Keratinocyte (primary cell): ENCODE measurements at regions not wholly inside any gene's neighbourhood (a gene's known extent, or its start where the extent isn't known, plus 50 kb on each side); places are given as distances from the start of the nearest gene placed in this dataset.

Experiments used
- DNase-seq: peaks from one replicate; pipeline ENCODE4 v3.0.0-alpha.2; 2011; ENCODE audit warnings: low read depth, missing footprints, low spot score
- FAIRE-seq: peaks from 2 replicates; lab custom pipeline; 2011; peaks lifted over from hg19 to GRCh38; lab: Jason Lieb, UNC
- H2AFZ ChIP-seq: 2 replicates; pipeline ENCODE4 v1.6.0; 2012; ENCODE audit warnings: low read length, control low read depth, inconsistent platforms; ENCODE audit not compliant: control insufficient read depth
- H3K27ac ChIP-seq: 2 replicates; pipeline ENCODE4 v1.5.1; 2011; ENCODE audit warnings: low read length; ENCODE audit not compliant: control insufficient read depth, insufficient read depth
- H3K27me3 ChIP-seq: 3 replicates; pipeline ENCODE4 v1.6.0; 2011; ENCODE audit warnings: low read length; ENCODE audit not compliant: control insufficient read depth, insufficient read depth; ENCODE audit errors: extremely low read depth
- H3K36me3 ChIP-seq, 2 experiments: 2 replicates in 1 of 2; 3 replicates in 1 of 2; pipeline ENCODE4 v1.5.1; 2011; ENCODE audit warnings: low read length in 2 of 2, mild to moderate bottlenecking in 1 of 2; ENCODE audit not compliant: control insufficient read depth in 2 of 2, insufficient read depth in 2 of 2; ENCODE audit errors: extremely low read depth in 1 of 2
- H3K4me1 ChIP-seq: 3 replicates; pipeline ENCODE4 v1.5.1; 2011; ENCODE audit warnings: low read length; ENCODE audit not compliant: control insufficient read depth, insufficient read depth; ENCODE audit errors: extremely low read depth
- H3K4me2 ChIP-seq: 3 replicates; pipeline ENCODE4 v1.6.0; 2011; ENCODE audit warnings: low read depth, low read length; ENCODE audit not compliant: control insufficient read depth, insufficient read depth; ENCODE audit errors: extremely low read depth
- H3K4me3 ChIP-seq, 3 experiments: fragments of 200-600 bp in 1 of 3; sonication (generic) in 1 of 3; 2 replicates in 2 of 3; 3 replicates in 1 of 3; pipeline ENCODE4 v1.5.1; 2011 to 2016; ENCODE audit warnings: low read length in 3 of 3, mild to moderate bottlenecking in 3 of 3, control low read depth in 2 of 3, inconsistent platforms in 1 of 3, low read depth in 1 of 3, mixed read lengths in 1 of 3, mixed run types in 1 of 3, moderate library complexity in 1 of 3; ENCODE audit not compliant: control insufficient read depth in 2 of 3, insufficient read depth in 2 of 3; ENCODE audit errors: extremely low read depth in 1 of 3
- H3K79me2 ChIP-seq: 2 replicates; pipeline ENCODE4 v1.6.0; 2012; ENCODE audit warnings: low read length; ENCODE audit not compliant: control insufficient read depth, insufficient read depth
- H3K9ac ChIP-seq: 3 replicates; pipeline ENCODE4 v1.6.0; 2011; ENCODE audit warnings: low read length; ENCODE audit not compliant: control insufficient read depth, insufficient read depth; ENCODE audit errors: extremely low read depth
- H3K9me1 ChIP-seq: 3 replicates; pipeline ENCODE4 v1.6.0; 2011; ENCODE audit warnings: low read length; ENCODE audit not compliant: control insufficient read depth, insufficient read depth; ENCODE audit errors: extremely low read depth
- H3K9me3 ChIP-seq: 2 replicates; pipeline ENCODE4 v1.5.1; 2012; ENCODE audit warnings: low read depth, low read length; ENCODE audit not compliant: control insufficient read depth
- H4K20me1 ChIP-seq: 3 replicates; pipeline ENCODE4 v1.6.0; 2011; ENCODE audit warnings: low read length; ENCODE audit not compliant: control insufficient read depth, insufficient read depth; ENCODE audit errors: extremely low read depth
- CTCF ChIP-seq, 3 experiments: IDR thresholded peaks in 1 of 3; conservative IDR thresholded peaks in 1 of 3; optimal IDR thresholded peaks in 1 of 3; 2 replicates in 2 of 3; 3 replicates in 1 of 3; pipeline versions ENCODE3 to v1.5.1; 2011; ENCODE audit warnings: low read length in 3 of 3, mild to moderate bottlenecking in 3 of 3, moderate library complexity in 2 of 3, control low read depth in 1 of 3, inconsistent platforms in 1 of 3; ENCODE audit not compliant: insufficient read depth in 2 of 3; ENCODE audit errors: extremely low read depth in 1 of 3
- EZH2 ChIP-seq: IDR thresholded peaks from one replicate; pipeline ENCODE4 v1.6.1; 2012; ENCODE audit warnings: inconsistent platforms, mild to moderate bottlenecking, low read length, moderate library complexity
- dilution Hi-C: fragments of 300-500 bp; cut with MboI; formaldehyde crosslinking; loops from one replicate; pipeline ENCODE4 v1.7.0; 2020; ENCODE audit warnings: low sequenced_read_pairs; ENCODE audit not compliant: extremely low pct_ligation_motif_present

DNA sequence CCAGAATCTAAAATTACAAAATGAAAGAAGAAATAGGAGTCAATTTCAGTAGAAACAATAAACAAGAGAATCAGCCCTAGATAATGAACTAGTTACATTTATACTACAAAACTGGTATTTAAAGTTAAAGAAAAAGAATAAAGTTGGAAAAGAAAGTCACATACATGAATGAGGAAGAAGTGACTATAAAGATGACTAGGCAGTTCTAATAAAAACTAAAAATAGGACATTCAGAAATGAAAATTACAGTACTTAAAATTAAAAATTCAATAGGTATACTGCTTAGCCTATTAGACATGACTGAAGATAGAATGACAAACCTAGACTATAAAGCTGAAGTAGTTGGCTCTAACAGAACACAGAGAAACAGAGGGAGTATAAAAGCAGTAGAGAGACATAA, 108.8 kb downstream of the AHR start:
- FAIRE-seq (no peak), DNase-seq (no peak)
- H3K27me3 ChIP-seq, result no peaks in the 10 kb centered on the region
- no peak for TF ChIP-seq CTCF (optimal IDR thresholded peaks at IDR 0.05 in 1 of 3, IDR thresholded peaks at IDR 0.05 in 1 of 3, conservative IDR thresholded peaks at IDR 0.05 in 1 of 3; ENCODE audit: extremely low read depth in 1 of 3, insufficient read depth in 2 of 3, low read length in 3 of 3)
- TF ChIP-seq EZH2, result no peak
- dilution Hi-C loops, result no loop called here
- H3K9me1 ChIP-seq, result no peaks in the 10 kb centered on the region
- no peaks in the 10 kb centered on the region for H3K9me3 ChIP-seq
- H3K27ac ChIP-seq, result no peak overlapping the region
- H3K4me1 ChIP-seq, result no peaks in the 10 kb centered on the region
- no peaks in the 10 kb centered on the region for H3K79me2 ChIP-seq
- H4K20me1 ChIP-seq, result no peaks in the 10 kb centered on the region
- H2AFZ ChIP-seq, result no peak overlapping the region
- no peak overlapping the region for H3K4me3 ChIP-seq
- no peaks in the 10 kb centered on the region for H3K36me3 ChIP-seq
- H3K4me2 ChIP-seq, result no peak overlapping the region
- H3K9ac ChIP-seq, result no peak overlapping the region

- Histone ChIP-seq H3K27me3 (no peaks in the 10 kb centered on the region), H3K27ac (no peak overlapping the region), H3K9me3 (no peaks in the 10 kb centered on the region), H3K9ac (no peak overlapping the region), H2AFZ (no peak overlapping the region), H3K9me1 (no peaks in the 10 kb centered on the region), H3K79me2 (no peaks in the 10 kb centered on the region), H3K4me2 (no peak overlapping the region), H4K20me1 (no peaks in the 10 kb centered on the region), H3K4me3 (no peak overlapping the region), H3K4me1 (no peaks in the 10 kb centered on the region), H3K36me3 (no peaks in the 10 kb centered on the region)
- DNase-seq (peak; percentile 30), FAIRE-seq (peak; percentile 13)
- dilution Hi-C loops, result no loop called here
- TF ChIP-seq CTCF (optimal IDR thresholded peaks at IDR 0.05 in 1 of 3, IDR thresholded peaks at IDR 0.05 in 1 of 3, conservative IDR thresholded peaks at IDR 0.05 in 1 of 3; ENCODE audit: extremely low read depth in 1 of 3, insufficient read depth in 2 of 3, low read length in 3 of 3), result no peak
- no peak for TF ChIP-seq EZH2
These were observed 109.9 kb downstream of the AHR start for GRCh38 chr7:17408245-17408903.
